AG04449 (cell line): ENCODE measurements at regions not wholly inside any gene's neighbourhood (a gene's known extent, or its start where the extent isn't known, plus 50 kb on each side); places are given as distances from the start of the nearest gene placed in this dataset.

Experiments used
- CTCF ChIA-PET: fragments of 350-600 bp; formaldehyde crosslinking; extraction: SDS; loops from one replicate; lab custom pipeline; 2021; ENCODE audit warnings: antibody characterized with exemption; lab: Yijun Ruan, JAX
- POLR2A ChIA-PET: fragments of 400-600, 350-600 bp; formaldehyde crosslinking; extraction: SDS; loops from one replicate; lab custom pipeline; 2020; ENCODE audit warnings: antibody characterized with exemption, inconsistent platforms; lab: Yijun Ruan, JAX
- DNase-seq: peaks from one replicate; pipeline ENCODE4 v3.0.0-alpha.2; 2010; ENCODE audit warnings: low read depth, low spot score
- H3K4me3 ChIP-seq: 2 replicates; pipeline ENCODE4 v1.5.1; 2011; ENCODE audit warnings: low read depth, mild to moderate bottlenecking, control low read depth, low read length
- CTCF ChIP-seq: IDR thresholded peaks from one replicate; pipeline ENCODE4 v1.5.1; 2011; ENCODE audit warnings: mild to moderate bottlenecking, moderate library complexity, low read length, control low read depth, inconsistent platforms; ENCODE audit not compliant: insufficient read depth; ENCODE audit errors: missing control alignments

- POLR2A ChIA-PET, result no interaction called here
Observed at GRCh38 chr17:70535986-70536385, 366.7 kb downstream of the KCNJ2 start.

DNA sequence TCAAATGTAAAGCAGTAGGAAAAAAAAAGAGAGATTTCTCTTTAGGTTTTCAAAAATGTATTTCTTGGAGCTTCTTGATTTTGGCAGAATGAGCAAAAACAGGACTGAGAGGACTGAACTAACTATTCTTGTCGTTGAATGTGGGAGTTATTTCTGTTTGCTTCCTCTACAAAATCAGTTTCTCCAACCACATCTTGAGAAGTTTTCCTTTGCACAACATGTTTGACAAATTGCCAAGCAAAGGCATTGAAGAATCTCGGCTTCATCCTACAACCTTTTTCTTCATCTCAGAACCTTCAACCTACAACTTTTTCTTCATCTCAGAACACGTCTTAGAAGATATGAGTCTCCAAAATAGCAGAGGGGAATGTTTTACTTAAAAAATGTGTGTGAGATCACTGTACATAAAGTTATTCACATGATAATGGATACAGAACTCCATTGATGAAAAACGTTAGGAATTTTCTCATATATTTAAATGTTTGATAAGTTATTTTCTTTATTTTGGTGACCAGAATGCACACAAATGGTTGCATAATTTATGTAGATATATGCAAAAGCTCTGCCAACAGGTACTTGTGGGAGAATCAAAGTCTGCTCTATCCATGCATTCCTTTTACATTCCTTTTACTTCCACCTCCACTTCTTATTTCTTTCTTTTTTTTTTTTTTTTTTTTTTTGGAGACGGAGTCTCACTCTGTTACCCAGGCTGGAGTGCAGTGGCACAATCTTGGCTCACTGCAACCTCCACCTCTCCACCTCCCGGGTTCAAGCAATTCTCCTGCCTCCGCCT is 370.0 kb downstream of the KCNJ2 start:
- no peak overlapping the region for H3K4me3 ChIP-seq
- ChIA-PET CTCF (no interaction called here), POLR2A (no interaction called here)
- TF ChIP-seq CTCF, result no peak
- no peak for DNase-seq

More at GRCh38 chr17:70535986-70536385, 366.7 kb downstream of the KCNJ2 start:
- TF ChIP-seq CTCF, result no peak
- H3K4me3 ChIP-seq, result no peak overlapping the region
- CTCF ChIA-PET, result no interaction called here
- no peak for DNase-seq

DNA sequence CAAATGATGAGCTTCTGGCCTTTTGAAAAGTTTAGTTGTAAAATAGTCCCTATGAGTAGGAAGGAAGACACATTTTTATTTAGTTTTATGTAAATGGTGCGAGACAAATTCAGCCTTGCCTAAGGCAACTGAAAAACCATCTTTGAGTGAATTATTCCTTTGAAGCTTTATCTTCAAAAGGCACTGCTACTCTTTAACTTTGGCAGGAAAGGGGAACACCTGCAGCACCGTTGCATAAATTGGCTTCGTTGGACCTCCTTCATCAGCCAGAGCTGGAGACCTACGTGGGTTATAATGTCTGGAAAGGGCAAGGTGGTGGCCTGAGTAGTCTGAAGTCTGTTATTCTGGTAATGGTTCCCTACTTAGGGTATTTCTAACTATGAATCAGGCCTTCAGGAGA is 373.5 kb downstream of the KCNJ2 start:
- CTCF ChIA-PET, result no interaction called here
- DNase-seq, result no peak
- TF ChIP-seq CTCF, result no peak
- H3K4me3 ChIP-seq, result no peak overlapping the region
- POLR2A ChIA-PET, result no interaction called here

DNA sequence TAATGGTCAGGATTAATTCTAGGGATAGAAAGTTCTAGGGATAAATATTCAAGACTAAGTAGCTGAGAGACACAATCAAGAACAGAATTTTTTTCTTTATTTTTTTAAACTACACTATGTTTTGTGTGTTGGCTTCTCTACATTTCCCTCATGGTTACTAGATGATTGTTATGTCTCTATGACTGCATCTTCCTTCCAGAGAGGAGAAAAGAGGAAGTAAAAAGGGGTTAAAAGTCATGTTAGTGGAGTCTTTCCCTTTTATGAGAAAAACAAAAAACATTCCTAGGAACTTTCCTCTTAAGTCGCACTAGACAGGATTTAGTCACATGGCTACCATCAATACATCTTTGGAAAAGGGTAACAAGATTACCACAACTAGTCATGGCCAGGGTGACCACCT is 375.0 kb downstream of the KCNJ2 start:
- TF ChIP-seq CTCF, result no peak
- H3K4me3 ChIP-seq, result no peak overlapping the region
- no peak for DNase-seq
- POLR2A ChIA-PET, result no interaction called here
- CTCF ChIA-PET, result no interaction called here

GRCh38 chr17:70552230-70552981 is 383.1 kb downstream of the KCNJ2 start:
- TF ChIP-seq CTCF, result no peak
- H3K4me3 ChIP-seq, result no peak overlapping the region
- ChIA-PET POLR2A (no interaction called here), CTCF (interaction anchor here (1.0 to 5.9 kb wide), 15 partner anchors 9 to 1036 kb away, joined by 3 to 120 read pairs (median 4); partner anchors contain the start of gene KCNJ2)
- DNase-seq, result no peak

GRCh38 chr17:70552982-70553334 is 383.6 kb downstream of the KCNJ2 start:
- H3K4me3 ChIP-seq, result no peak overlapping the region
- no peak for DNase-seq
- TF ChIP-seq CTCF, result no peak
- ChIA-PET CTCF (interaction anchor here (1.0 to 5.9 kb wide), 12 partner anchors 11 to 1037 kb away, joined by 3 to 120 read pairs (median 4); partner anchors contain the start of gene KCNJ2), POLR2A (no interaction called here)
